ENCODE measurements at regions not wholly inside any gene's neighbourhood (a gene's known extent, or its start where the extent isn't known, plus 50 kb on each side); places are given as distances from the start of the nearest gene placed in this dataset.

DNA sequence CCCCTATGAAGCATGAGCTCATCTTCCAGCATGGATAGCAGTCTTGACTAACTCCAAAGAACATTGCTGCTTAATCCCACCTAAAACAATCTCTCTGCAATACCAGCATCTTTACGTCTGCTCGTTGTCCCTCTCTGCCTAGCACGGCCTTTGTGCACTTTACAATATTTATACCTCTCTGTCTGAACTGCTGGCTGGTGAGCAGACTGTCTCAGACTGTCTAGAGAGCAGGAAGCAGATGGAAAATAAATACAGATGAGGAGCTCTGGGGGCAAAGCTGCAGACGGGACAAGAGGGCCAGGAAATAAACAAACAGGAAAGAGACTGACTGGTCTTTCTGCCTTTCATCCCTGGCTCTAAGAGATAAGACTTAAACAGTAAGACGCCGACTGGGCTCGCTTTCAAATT lies 224.8 kb downstream of the ENC1 start:
- no peak for TF ChIP-seq CTCF (IDR thresholded peaks at IDR 0.05; ENCODE audit: low read length, missing control alignments)
- DNase-seq (ENCODE audit: low read depth): no peak
- no peak overlapping the region for H3K4me3 ChIP-seq (replicated peaks; ENCODE audit: low read depth, low read length)

- no peak overlapping the region for H3K4me3 ChIP-seq (replicated peaks; ENCODE audit: low read depth, low read length)
- TF ChIP-seq CTCF (IDR thresholded peaks at IDR 0.05; ENCODE audit: low read length, missing control alignments): no peak
- no peak for DNase-seq (ENCODE audit: low read depth)
Observed at GRCh38 chr5:74414228-74414627, 226.3 kb downstream of the ENC1 start.

DNA sequence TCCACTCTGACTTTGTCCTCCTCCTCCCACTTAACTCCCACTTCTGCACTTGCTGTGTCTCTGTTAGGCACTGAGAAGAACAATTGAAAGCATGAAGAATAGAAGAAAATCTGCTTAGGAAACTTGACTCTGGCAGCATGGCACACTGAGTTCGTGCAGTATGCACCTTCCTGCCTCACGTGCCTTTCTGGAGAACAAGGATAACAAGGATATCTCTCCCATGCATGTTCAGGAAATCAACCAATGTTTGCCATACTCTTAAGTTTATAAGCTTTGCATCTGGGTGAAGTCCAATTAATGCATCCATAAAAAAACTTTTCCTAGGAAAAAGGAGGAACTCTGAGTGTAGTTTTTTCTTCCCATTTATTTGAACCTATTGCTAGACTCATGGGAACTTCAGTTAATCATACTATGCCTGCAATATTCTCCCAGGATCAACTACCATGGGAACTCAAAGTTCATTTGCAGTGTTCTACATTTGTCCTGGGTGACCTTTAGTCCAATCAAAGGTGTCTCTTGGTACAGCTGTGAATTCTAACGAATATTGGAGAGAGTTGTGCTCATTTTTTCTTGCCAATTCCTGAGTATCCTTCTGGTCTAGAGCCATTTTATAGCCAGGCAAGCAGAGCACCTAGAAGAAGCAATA lies 227.0 kb downstream of the ENC1 start:
- no peak overlapping the region for H3K4me3 ChIP-seq (replicated peaks; ENCODE audit: low read depth, low read length)
- no peak for TF ChIP-seq CTCF (IDR thresholded peaks at IDR 0.05; ENCODE audit: low read length, missing control alignments)
- no peak for DNase-seq (ENCODE audit: low read depth)

DNA sequence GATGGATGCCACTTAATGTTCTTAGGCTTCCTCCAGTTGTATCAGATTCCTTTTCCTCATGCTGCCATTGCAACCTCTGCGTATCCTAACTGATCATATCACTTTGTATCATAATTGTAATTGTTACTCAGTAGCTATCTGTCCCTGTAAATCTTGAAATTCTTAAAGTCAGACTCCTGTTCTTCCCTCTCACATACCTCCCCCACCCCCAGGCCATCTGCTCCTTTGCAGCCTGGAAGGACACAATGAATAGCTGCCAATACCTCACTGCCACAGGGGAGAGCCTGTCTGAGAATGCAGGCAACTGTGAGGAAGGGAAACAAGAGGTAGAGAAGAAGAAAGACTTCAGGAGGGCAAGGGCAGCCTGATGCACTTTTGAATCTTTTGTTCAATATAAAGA lies 228.5 kb downstream of the ENC1 start:
- no peak for TF ChIP-seq CTCF (IDR thresholded peaks at IDR 0.05; ENCODE audit: low read length, missing control alignments)
- no peak for DNase-seq (ENCODE audit: low read depth)
- H3K4me3 ChIP-seq (replicated peaks; ENCODE audit: low read depth, low read length): no peak overlapping the region

GRCh38 chr5:74409712-74410111 lies 230.8 kb downstream of the ENC1 start:
- DNase-seq (ENCODE audit: low read depth): no peak
- TF ChIP-seq CTCF (IDR thresholded peaks at IDR 0.05; ENCODE audit: low read length, missing control alignments): no peak
- H3K4me3 ChIP-seq (replicated peaks; ENCODE audit: low read depth, low read length): no peak overlapping the region

DNA sequence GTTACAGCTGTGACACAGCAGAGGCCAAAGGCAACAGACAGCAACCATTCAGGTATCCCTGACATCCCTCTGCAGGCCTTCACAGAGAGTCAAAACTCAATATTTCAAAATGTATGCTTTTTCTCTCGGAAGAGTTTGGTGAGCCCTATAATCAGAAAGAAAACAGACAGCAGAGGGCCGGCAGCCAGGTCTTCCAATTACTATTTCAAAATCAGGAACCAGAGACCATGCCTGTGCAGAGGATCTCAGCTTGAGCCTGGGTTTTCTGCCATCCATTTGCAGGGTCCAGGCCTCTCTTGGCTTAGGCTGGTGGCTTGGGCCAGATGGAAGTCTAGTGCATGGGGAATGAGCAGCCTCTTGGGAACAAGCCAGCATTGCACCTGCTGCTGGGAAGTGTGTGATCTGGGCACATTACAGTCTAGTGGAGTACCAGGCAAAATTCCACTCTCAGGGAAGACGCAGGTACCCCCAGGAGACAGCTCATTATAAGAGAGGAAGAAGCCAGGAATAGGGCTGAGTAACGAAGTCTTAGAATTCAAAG lies 231.3 kb downstream of the ENC1 start:
- TF ChIP-seq CTCF (IDR thresholded peaks at IDR 0.05; ENCODE audit: low read length, missing control alignments): no peak
- no peak overlapping the region for H3K4me3 ChIP-seq (replicated peaks; ENCODE audit: low read depth, low read length)
- DNase-seq (ENCODE audit: low read depth): no peak
